GM10266 (cell line): ENCODE measurements at regions not wholly inside any gene's neighbourhood (a gene's known extent, or its start where the extent isn't known, plus 50 kb on each side); places are given as distances from the start of the nearest gene placed in this dataset.

Source experiments
- DNase-seq: peaks from one replicate; pipeline ENCODE4 v3.0.0; 2012; ENCODE audit errors: extremely low spot score
- CTCF ChIP-seq: IDR thresholded peaks from 2 replicates; pipeline ENCODE4 v1.5.1; 2012; ENCODE audit warnings: mild to moderate bottlenecking, low read depth; ENCODE audit not compliant: control insufficient read depth, insufficient read depth; ENCODE audit errors: missing control alignments

DNA sequence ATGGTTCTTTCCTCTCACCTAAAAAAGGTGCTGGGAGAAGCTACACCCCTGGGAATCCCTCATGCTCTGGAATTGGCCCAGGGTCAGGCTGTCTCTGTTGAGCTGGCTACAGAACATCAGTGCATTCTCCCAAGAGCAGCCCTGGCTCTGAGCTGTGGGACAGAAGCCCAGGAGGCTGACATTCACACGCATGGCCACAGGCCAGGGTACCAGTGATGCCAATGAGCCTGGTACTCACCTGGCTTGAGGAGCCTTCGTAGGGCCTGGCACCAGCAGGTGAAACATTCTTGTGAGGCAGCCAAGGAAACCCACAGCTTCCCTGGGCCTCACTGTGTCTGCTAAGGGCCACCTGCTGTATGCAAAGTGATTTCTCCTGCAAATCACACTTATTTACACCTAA, 121.7 kb upstream of the CCL2 start:
- DNase-seq, result no peak
- no peak for TF ChIP-seq CTCF

- TF ChIP-seq CTCF, result no peak
- no peak for DNase-seq
Measured at GRCh38 chr17:34135841-34136240, 119.2 kb upstream of the CCL2 start.

- no peak for TF ChIP-seq CTCF
- no peak for DNase-seq
Measured at GRCh38 chr17:34140006-34140405, 115.1 kb upstream of the CCL2 start.

DNA sequence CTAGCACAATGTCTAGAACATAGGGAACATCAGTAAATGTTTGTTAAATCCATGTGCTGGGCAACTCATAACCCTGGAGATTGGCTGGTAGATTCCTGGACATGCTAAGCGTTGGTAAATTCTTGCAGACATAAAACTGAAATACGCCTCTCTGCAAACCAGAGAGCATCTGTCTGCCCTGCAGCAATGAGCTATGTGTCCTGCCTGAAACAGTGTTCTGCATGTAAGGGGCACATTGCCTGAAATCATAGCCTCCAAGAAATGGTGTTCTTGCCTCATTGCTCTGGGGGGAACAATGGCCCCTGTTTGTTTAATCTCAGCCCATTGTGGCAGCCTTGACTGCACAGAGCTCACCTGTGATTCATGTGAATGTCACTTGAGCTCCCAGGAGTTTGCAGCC, 113.5 kb upstream of the CCL2 start:
- no peak for DNase-seq
- no peak for TF ChIP-seq CTCF

DNA sequence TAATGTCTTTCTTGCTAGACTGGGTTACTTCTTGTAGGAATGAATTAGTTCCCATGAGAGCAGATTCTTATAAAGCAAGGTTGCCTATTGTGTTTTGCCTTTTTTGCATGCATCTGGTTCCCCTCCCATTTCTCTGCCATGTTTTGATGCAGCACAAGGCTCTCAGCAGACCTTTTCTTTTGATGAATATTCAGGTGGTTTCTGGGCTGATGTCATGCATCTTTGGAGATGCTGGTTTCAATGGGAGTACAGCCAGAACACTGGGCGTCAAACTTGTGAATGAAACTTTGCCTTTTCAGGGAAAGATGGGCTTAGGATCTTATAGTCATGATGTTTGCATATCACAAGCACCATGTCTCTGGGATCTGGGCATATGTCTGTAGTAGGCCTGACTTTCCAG, 111.7 kb upstream of the CCL2 start:
- TF ChIP-seq CTCF, result no peak
- DNase-seq, result no peak

GRCh38 chr17:34146440-34147043, 108.5 kb upstream of the CCL2 start:
- TF ChIP-seq CTCF, result peak; percentile 83
- DNase-seq, result peak; percentile 62

DNA sequence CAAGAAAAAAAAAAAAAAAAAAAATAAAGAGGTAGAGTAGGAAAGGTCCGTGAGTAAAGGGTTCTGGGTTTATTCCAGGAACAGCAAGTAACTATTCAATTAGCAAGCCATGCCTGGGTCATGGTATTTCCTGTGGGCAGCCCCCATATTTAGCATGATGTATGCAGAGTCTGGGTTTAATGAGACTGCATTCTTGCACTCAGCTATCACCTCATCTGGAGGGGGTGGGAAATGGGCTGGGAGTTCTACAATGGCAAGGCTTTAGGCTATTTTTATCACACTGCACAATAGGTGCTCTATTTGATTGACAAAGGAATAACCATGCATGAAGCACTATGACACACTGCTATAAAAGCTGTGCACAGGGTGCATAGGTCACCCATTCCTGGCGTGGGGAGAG, 104.0 kb upstream of the CCL2 start:
- no peak for TF ChIP-seq CTCF
- DNase-seq, result no peak
